ENCODE measurements at regions not wholly inside any gene's neighbourhood (a gene's known extent, or its start where the extent isn't known, plus 50 kb on each side); places are given as distances from the start of the nearest gene placed in this dataset.

GRCh38 chr22:48708558-48709245, 1119.0 kb downstream of the BRD1 start:
- H3K36me3 ChIP-seq (ENCODE audit: insufficient read depth, low read length), result no peaks in the 10 kb centered on the region
- no peak overlapping the region for H2AFZ ChIP-seq (ENCODE audit: low read depth, low read length)
- H3K27me3 ChIP-seq (ENCODE audit: insufficient read depth, low read length), result no peaks in the 10 kb centered on the region
- H3K4me1 ChIP-seq (ENCODE audit: insufficient read depth, low read length), result peaks cover 16% of the 10 kb centered on the region
- H3K4me3 ChIP-seq (ENCODE audit: low read length), result no peak overlapping the region
- no peaks in the 10 kb centered on the region for H3K9me3 ChIP-seq (ENCODE audit: low read length)

- no peaks in the 10 kb centered on the region for H3K36me3 ChIP-seq (ENCODE audit: insufficient read depth, low read length)
- no peaks in the 10 kb centered on the region for H3K9me3 ChIP-seq (ENCODE audit: low read length)
- H3K4me3 ChIP-seq (ENCODE audit: low read length), result no peak overlapping the region
- H2AFZ ChIP-seq (ENCODE audit: low read depth, low read length), result no peak overlapping the region
- peaks cover 19% of the 10 kb centered on the region for H3K4me1 ChIP-seq (ENCODE audit: insufficient read depth, low read length)
- H3K27me3 ChIP-seq (ENCODE audit: insufficient read depth, low read length), result no peaks in the 10 kb centered on the region
Measured at GRCh38 chr22:48707763-48708557, 1119.7 kb downstream of the BRD1 start.

GRCh38 chr22:48706934-48707762, 1120.5 kb downstream of the BRD1 start:
- H3K4me1 ChIP-seq (ENCODE audit: insufficient read depth, low read length), result peaks cover 27% of the 10 kb centered on the region
- H2AFZ ChIP-seq (ENCODE audit: low read depth, low read length), result no peak overlapping the region
- H3K36me3 ChIP-seq (ENCODE audit: insufficient read depth, low read length), result no peaks in the 10 kb centered on the region
- no peak overlapping the region for H3K4me3 ChIP-seq (ENCODE audit: low read length)
- H3K9me3 ChIP-seq (ENCODE audit: low read length), result no peaks in the 10 kb centered on the region
- H3K27me3 ChIP-seq (ENCODE audit: insufficient read depth, low read length), result no peaks in the 10 kb centered on the region

DNA sequence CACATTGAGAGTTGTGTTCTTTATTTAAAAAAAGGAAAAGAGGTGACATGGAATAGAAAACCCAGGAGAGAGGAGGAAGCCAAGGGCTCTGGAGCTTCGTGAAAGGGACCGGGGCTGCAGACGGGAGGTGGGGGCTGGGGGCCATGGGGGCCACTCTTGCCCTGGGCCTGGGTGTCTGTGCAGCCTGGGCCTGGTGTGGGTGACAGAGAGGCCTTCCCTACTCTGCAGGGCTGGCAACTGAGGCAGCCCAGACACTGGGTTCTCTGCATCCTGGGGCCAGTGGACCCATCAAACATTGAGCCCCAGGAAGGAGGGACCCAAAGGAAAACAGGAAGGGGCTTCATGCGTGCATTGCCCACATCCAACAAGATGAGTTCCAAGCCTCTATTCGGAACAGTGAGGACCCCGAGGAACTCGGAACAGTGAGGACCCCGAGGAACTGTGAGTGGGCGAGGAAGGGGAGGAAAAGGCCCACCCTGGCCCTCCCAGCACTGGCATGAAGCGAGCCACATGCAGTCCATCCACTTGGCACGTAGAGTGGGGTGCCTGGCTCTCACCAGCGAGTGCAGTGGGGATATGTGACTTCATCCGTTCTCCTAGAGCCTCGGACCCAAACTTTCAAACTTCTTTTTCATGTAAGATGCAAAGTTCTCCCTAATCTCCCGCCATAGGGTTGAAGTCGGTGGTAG, 1121.6 kb downstream of the BRD1 start:
- no peak overlapping the region for H3K4me3 ChIP-seq (ENCODE audit: low read length)
- peaks cover 27% of the 10 kb centered on the region for H3K4me1 ChIP-seq (ENCODE audit: insufficient read depth, low read length)
- no peaks in the 10 kb centered on the region for H3K27me3 ChIP-seq (ENCODE audit: insufficient read depth, low read length)
- no peak overlapping the region for H2AFZ ChIP-seq (ENCODE audit: low read depth, low read length)
- H3K36me3 ChIP-seq (ENCODE audit: insufficient read depth, low read length), result no peaks in the 10 kb centered on the region
- no peaks in the 10 kb centered on the region for H3K9me3 ChIP-seq (ENCODE audit: low read length)

GRCh38 chr22:48705159-48705916, 1122.3 kb downstream of the BRD1 start:
- H3K4me1 ChIP-seq (ENCODE audit: insufficient read depth, low read length), result peaks cover 27% of the 10 kb centered on the region
- no peaks in the 10 kb centered on the region for H3K9me3 ChIP-seq (ENCODE audit: low read length)
- H3K27me3 ChIP-seq (ENCODE audit: insufficient read depth, low read length), result no peaks in the 10 kb centered on the region
- no peak overlapping the region for H2AFZ ChIP-seq (ENCODE audit: low read depth, low read length)
- no peaks in the 10 kb centered on the region for H3K36me3 ChIP-seq (ENCODE audit: insufficient read depth, low read length)
- no peak overlapping the region for H3K4me3 ChIP-seq (ENCODE audit: low read length)

DNA sequence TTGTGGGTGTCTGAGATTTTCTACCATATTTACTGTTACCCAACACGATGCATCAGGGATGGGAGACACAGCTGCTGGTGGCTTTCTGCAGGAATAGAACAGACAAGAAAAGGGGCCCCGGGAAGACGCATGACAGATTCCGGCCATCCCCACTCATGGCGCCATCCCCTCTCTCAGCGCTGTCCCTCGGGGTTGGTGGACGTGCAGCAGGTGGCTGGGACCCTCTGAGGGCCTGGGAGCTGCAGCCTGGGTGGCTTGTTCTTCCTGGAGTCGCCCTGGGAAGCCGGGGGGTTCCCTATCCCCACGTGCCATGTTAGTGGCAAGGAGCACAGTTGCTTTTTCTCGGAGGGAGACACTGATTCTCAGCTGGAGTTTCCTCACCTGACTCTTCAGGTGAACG, 1123.3 kb downstream of the BRD1 start:
- Histone ChIP-seq H3K4me1 (ENCODE audit: insufficient read depth, low read length) (peaks cover 27% of the 10 kb centered on the region), H2AFZ (ENCODE audit: low read depth, low read length) (no peak overlapping the region), H3K4me3 (ENCODE audit: low read length) (no peak overlapping the region), H3K27me3 (ENCODE audit: insufficient read depth, low read length) (no peaks in the 10 kb centered on the region), H3K9me3 (ENCODE audit: low read length) (no peaks in the 10 kb centered on the region), H3K36me3 (ENCODE audit: insufficient read depth, low read length) (no peaks in the 10 kb centered on the region)

DNA sequence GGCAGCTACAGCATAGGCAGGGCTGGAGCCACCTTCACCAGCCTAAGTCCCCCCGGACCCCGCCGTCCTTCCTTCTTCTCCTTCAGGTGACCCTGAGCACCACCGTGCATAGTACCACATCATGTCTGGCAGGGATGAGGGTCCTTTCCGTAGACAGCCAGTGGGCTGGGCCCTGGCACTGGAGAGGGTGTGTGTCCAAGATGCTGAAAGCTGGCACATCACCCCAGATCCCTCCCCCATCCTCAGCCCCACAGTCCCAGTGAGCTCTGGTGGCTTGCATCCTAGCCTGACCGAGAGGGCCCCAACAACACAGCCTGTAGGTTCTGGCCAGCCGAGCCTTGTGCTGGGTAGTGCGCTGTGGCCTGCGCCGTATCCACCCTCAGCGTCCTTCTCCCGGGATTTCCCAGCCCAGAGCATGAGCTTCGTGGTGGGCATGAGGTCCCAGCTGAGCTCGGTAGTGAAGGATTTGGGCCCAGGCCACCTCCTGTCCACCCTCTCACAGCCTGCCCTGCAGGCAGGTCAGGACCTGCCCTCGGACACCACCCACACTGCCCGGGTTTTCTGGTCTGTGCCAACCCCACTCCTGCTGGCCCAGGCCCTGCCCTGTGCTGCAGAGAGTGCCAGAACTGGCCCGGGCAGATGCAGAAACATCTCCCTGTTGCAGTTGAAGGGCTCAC, 1124.3 kb downstream of the BRD1 start:
- Histone ChIP-seq H3K36me3 (ENCODE audit: insufficient read depth, low read length) (no peaks in the 10 kb centered on the region), H3K27me3 (ENCODE audit: insufficient read depth, low read length) (no peaks in the 10 kb centered on the region), H2AFZ (ENCODE audit: low read depth, low read length) (no peak overlapping the region), H3K4me3 (ENCODE audit: low read length) (no peak overlapping the region), H3K4me1 (ENCODE audit: insufficient read depth, low read length) (peaks cover 27% of the 10 kb centered on the region), H3K9me3 (ENCODE audit: low read length) (no peaks in the 10 kb centered on the region)

DNA sequence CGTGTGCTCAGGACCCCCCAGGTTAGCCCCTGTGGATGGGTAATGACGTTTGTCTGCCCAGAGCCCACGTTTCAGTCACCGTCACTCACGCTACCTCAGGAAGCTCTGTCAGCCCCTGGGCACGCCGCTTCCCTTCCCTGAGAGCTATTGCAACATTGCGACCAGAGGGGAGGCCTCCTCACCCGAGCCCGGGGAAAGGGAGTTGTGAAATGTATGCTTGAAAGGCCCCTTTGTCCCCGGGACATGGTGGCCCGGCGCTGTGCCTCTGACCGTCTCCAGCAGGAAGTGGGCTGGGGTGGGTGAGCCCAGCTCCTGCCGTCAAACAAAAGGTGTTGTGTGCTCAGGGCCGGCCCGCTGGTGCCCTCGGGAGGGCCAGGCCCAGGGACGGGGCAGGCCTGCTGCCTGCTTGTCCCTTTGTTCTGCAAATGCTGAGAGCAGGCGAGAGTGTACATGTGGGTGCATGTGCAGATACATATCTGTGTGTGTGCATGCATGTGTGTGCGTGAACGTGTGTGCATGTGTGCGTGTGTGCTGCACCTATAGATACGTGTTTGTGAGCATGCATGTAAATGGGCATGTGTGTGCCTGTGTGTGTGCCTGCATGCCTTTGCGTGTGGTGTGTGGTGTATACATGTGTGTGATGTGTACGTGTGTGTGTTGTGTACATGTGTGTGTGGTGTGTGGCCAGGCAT, 1125.0 kb downstream of the BRD1 start:
- no peak overlapping the region for H3K4me3 ChIP-seq (ENCODE audit: low read length)
- no peaks in the 10 kb centered on the region for H3K27me3 ChIP-seq (ENCODE audit: insufficient read depth, low read length)
- H3K4me1 ChIP-seq (ENCODE audit: insufficient read depth, low read length), result peaks cover 27% of the 10 kb centered on the region
- no peak overlapping the region for H2AFZ ChIP-seq (ENCODE audit: low read depth, low read length)
- no peaks in the 10 kb centered on the region for H3K36me3 ChIP-seq (ENCODE audit: insufficient read depth, low read length)
- no peaks in the 10 kb centered on the region for H3K9me3 ChIP-seq (ENCODE audit: low read length)

DNA sequence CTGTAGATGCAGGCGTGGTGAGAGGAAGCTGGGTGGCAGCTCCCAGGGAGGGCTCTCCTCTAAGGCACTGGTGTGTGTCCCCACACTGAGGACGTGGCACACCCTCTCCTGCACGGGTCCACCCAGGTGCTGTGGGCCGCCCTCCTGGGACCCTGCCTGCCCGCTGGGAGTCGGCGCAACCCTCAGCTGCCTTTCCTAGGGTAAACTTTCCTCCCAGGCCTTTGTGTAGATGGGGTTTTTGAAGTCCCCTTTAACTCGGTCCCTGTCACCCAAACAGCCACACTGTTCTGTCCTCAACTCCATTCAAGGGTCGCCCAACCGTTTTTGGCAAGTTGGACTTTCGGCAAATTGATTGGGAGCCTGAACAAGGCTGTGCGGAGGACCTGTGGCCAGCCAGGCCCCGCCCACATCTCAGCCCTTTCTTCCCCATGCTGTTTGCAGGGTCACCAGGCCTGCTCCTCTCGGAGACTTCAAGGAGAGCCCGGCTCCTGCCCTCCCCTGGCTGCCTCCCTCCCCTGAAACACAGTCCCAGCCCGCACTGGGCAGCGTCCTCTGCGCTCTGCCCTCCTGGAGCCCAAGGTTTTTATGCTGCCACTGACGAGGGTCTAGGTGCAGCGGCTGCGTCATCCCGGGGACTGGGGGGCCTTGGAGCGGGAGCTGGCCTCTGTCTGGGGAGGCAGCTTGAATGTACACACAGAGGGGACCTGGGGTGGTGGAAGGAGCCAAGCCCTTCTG, 1126.2 kb downstream of the BRD1 start:
- Histone ChIP-seq H2AFZ (ENCODE audit: low read depth, low read length) (no peak overlapping the region), H3K27me3 (ENCODE audit: insufficient read depth, low read length) (no peaks in the 10 kb centered on the region), H3K9me3 (ENCODE audit: low read length) (no peaks in the 10 kb centered on the region), H3K36me3 (ENCODE audit: insufficient read depth, low read length) (no peaks in the 10 kb centered on the region), H3K4me3 (ENCODE audit: low read length) (no peak overlapping the region), H3K4me1 (ENCODE audit: insufficient read depth, low read length) (peaks cover 27% of the 10 kb centered on the region)

DNA sequence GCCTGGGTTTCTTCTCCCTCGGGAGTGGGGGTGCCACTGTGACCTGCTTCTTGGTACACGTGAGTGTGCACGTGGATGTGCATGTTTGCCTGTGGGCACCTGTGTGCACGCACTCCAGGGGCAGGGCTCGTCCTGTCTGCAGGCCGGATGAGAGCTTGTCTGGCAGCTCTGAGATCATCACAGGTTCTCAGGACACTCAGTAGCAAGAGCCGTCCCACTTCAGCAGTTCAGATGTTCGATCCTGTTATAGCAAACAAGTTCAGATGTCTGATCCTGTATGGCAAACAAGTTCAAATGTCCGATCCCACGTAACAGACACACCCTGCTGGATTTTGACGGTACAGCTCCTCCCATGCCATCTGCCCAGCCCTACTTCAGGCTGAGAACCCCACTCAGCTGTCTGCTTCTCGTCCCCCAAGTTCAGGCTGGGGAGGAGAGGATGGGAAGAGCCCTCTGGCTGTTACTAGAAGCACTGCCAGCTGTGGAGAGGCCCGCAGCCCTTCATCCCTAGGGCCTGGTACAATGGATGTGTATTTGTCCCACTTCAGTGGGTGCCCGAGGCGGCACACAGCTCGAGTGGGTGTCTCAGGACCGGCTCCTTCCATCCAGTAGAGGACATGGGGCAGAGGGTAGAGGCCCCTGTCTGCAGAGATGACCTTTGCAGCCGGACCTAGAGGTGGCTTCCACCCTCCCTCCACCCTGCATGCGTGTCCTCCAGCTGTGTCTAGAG, 1126.9 kb downstream of the BRD1 start:
- H2AFZ ChIP-seq (ENCODE audit: low read depth, low read length), result no peak overlapping the region

More for the DNA sequence above, 1126.9 kb downstream of the BRD1 start:
- H3K27me3 ChIP-seq (ENCODE audit: insufficient read depth, low read length), result no peaks in the 10 kb centered on the region
- no peaks in the 10 kb centered on the region for H3K9me3 ChIP-seq (ENCODE audit: low read length)
- no peaks in the 10 kb centered on the region for H3K36me3 ChIP-seq (ENCODE audit: insufficient read depth, low read length)
- H3K4me3 ChIP-seq (ENCODE audit: low read length), result no peak overlapping the region
- peaks cover 27% of the 10 kb centered on the region for H3K4me1 ChIP-seq (ENCODE audit: insufficient read depth, low read length)

Data from neuron (in vitro differentiated cells).